Large intestine (tissue), 3 donors: ENCODE measurements at regions not wholly inside any gene's neighbourhood (a gene's known extent, or its start where the extent isn't known, plus 50 kb on each side); places are given as distances from the start of the nearest gene placed in this dataset.

Source experiments
- DNase-seq, 2 donors: peaks; one replicate each; pipeline versions ENCODE4 v3.0.0 to v3.0.0-alpha.2; 2013
- H3K27ac ChIP-seq: one replicate; pipeline ENCODE4 v1.5.1; 2013; ENCODE audit warnings: low read length
- H3K27me3 ChIP-seq: 2 replicates; pipeline ENCODE4 v1.6.1; 2013; ENCODE audit warnings: low read length; ENCODE audit not compliant: control insufficient read depth, insufficient read depth
- H3K36me3 ChIP-seq: 2 replicates; pipeline ENCODE4 v1.6.1; 2013; ENCODE audit warnings: low read length; ENCODE audit not compliant: control insufficient read depth, insufficient read depth
- H3K4me1 ChIP-seq: one replicate; pipeline ENCODE4 v1.6.1; 2013; ENCODE audit warnings: low read length; ENCODE audit not compliant: control insufficient read depth, insufficient read depth
- H3K4me3 ChIP-seq: one replicate; pipeline ENCODE4 v1.5.1; 2013; ENCODE audit warnings: low read length
- H3K9me3 ChIP-seq: one replicate; pipeline ENCODE4 v1.6.1; 2013; ENCODE audit warnings: mild to moderate bottlenecking, low read depth, low read length, moderate library complexity; ENCODE audit not compliant: control insufficient read depth
- WGBS: methylation state at CpG from one replicate; pipeline ENCODE4 v1.1.5; 2013; ENCODE audit warnings: low lambda C conversion rate; ENCODE audit not compliant: insufficient coverage; 5-methylcytosine and 5-hydroxymethylcytosine counted together

DNA sequence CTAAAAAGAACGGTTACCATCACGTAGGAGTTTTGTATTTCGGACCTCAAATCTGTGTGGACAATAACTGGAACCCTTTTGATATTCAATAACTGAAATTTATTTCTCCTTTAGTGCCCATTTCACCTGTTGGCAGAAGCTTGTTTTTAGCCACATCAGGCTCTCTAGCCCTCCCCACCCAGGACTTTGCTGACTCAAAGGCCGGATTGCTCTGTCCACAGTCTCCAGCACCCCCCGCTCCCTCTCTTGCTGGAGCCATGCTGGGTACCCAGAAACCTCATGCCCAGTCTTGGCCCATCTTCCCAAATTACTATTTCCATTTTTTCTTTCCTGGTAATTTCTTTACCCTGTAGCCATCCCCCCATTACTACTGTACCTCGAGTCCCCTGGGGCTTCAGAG is 55.8 kb upstream of the DUSP22 start:
- WGBS: 100% methylated on average over 2 of the region's 6 CpGs
- H3K4me1 ChIP-seq: no peaks in the 10 kb centered on the region
- no peaks in the 10 kb centered on the region for H3K9me3 ChIP-seq
- peaks cover 2% of the 10 kb centered on the region for H3K27me3 ChIP-seq
- no peaks in the 10 kb centered on the region for H3K36me3 ChIP-seq
- H3K4me3 ChIP-seq: no peak overlapping the region
- no peak overlapping the region for H3K27ac ChIP-seq
- DNase-seq: no peak

DNA sequence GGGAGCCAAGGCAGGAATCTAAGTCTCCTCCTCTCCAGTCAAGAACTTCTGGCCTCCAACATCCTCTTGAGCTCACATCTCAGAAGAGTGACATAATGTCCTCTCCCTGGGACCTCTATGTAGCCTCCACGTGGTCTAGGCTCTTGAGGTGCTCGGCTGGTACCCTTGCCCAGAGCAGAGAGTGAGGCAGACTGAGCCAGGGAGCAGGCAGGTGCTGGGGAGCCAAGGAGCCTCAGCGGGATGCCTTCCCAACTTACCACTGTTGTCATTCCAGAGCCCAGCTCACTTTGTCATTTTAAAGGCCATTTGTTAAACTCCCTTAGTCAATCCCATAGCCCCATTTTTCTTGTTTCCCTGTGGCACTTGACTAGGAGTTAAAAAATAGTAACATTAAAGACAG is 52.1 kb upstream of the DUSP22 start:
- no peak for DNase-seq
- no peaks in the 10 kb centered on the region for H3K4me1 ChIP-seq
- H3K36me3 ChIP-seq: no peaks in the 10 kb centered on the region
- peaks cover 2% of the 10 kb centered on the region for H3K27me3 ChIP-seq
- H3K9me3 ChIP-seq: no peaks in the 10 kb centered on the region
- H3K4me3 ChIP-seq: no peak overlapping the region
- no CpG with 5 or more reads among the region's 3 CpGs for WGBS
- H3K27ac ChIP-seq: no peak overlapping the region

DNA sequence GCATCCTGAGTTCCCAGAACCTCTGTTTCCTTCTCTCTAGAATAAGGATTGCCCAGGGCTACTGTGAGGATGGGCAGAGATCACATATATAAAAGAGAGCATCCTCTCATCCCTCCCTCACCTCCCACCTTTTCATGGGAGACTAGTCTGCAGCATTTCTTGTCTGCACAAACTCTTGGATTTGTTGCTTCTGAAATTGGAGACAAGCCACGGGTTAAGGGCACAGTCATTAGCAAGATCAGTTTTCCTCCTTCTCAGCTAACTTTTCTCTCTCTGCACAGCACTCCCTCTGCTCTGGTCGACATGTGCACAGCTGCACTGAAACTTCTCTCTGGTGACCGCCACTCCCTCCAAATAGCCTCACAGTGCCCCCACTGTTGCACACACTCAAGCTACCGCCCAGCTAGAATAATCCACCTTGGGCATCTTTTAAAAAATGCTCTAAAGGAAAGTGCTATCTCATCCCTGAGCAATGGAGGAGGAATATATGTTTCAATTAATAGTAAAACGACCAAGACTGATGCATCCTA is 50.9 kb upstream of the DUSP22 start:
- Histone ChIP-seq H3K9me3 (no peaks in the 10 kb centered on the region), H3K27ac (no peak overlapping the region), H3K36me3 (no peaks in the 10 kb centered on the region), H3K27me3 (peaks cover 2% of the 10 kb centered on the region), H3K4me3 (no peak overlapping the region), H3K4me1 (no peaks in the 10 kb centered on the region)
- DNase-seq: no peak
- WGBS: no CpG with 5 or more reads among the region's 5 CpGs
